HEK293T (cell line): ENCODE measurements at regions not wholly inside any gene's neighbourhood (a gene's known extent, or its start where the extent isn't known, plus 50 kb on each side); places are given as distances from the start of the nearest gene placed in this dataset.

Experiments
- CTCF ChIA-PET: fragments of 350-600 bp; formaldehyde crosslinking; extraction: SDS; loops from one replicate; lab custom pipeline; 2021; ENCODE audit warnings: antibody characterized with exemption, inconsistent platforms; lab: Yijun Ruan, JAX
- POLR2A ChIA-PET: fragments of 350-600 bp; formaldehyde crosslinking; extraction: SDS; loops from one replicate; lab custom pipeline; 2020; ENCODE audit warnings: antibody characterized with exemption, inconsistent platforms; lab: Yijun Ruan, JAX
- DNase-seq: peaks from one replicate; pipeline ENCODE4 v3.0.0; 2012; ENCODE audit warnings: mixed read lengths; ENCODE audit errors: extremely low spot score
- ARNT ChIP-seq: fragments of 450-650 bp; IDR thresholded peaks from 2 replicates; pipeline ENCODE4 v1.6.1; 2017; ENCODE audit warnings: mild to moderate bottlenecking
- BHLHE40 ChIP-seq: fragments of 450-650 bp; IDR thresholded peaks from 2 replicates; pipeline ENCODE4 v1.6.1; 2016; ENCODE audit warnings: mild to moderate bottlenecking, moderate library complexity, borderline replicate concordance
- CTBP1 ChIP-seq: fragments of 450-650 bp; IDR thresholded peaks from 2 replicates; pipeline ENCODE4 v1.6.1; 2016; ENCODE audit warnings: borderline replicate concordance
- ELF4 ChIP-seq: fragments of 450-650 bp; IDR thresholded peaks from 2 replicates; pipeline ENCODE4 v1.6.1; 2017; ENCODE audit warnings: antibody characterized with exemption
- FOXA1 ChIP-seq: fragments of 450-650 bp; IDR thresholded peaks from 2 replicates; pipeline ENCODE4 v1.6.1; 2016; ENCODE audit warnings: mild to moderate bottlenecking
- FOXK2 ChIP-seq: fragments of 450-650 bp; IDR thresholded peaks from 2 replicates; pipeline ENCODE4 v1.6.1; 2016; ENCODE audit warnings: mild to moderate bottlenecking
- FOXM1 ChIP-seq: fragments of 450-650 bp; IDR thresholded peaks from 2 replicates; pipeline ENCODE4 v1.6.1; 2017; ENCODE audit warnings: mild to moderate bottlenecking, borderline replicate concordance
- HDGF ChIP-seq: fragments of 450-650 bp; IDR thresholded peaks from 2 replicates; pipeline ENCODE4 v1.6.1; 2017; ENCODE audit warnings: antibody characterized with exemption, borderline replicate concordance
- L3MBTL2 ChIP-seq: fragments of 450-650 bp; conservative IDR thresholded peaks from 2 replicates; pipeline ENCODE4 v1.6.1; 2016; ENCODE audit warnings: mild to moderate bottlenecking
- LEF1 ChIP-seq: fragments of 450-650 bp; IDR thresholded peaks from 2 replicates; pipeline ENCODE4 v1.6.1; 2017; ENCODE audit warnings: mild to moderate bottlenecking, borderline replicate concordance
- NFRKB ChIP-seq: fragments of 450-650 bp; IDR thresholded peaks from 2 replicates; pipeline ENCODE4 v1.6.1; 2016; ENCODE audit warnings: mild to moderate bottlenecking, moderate library complexity
- PKNOX1 ChIP-seq: fragments of 450-650 bp; IDR thresholded peaks from 2 replicates; pipeline ENCODE4 v1.6.1; 2016
- SP1 ChIP-seq: fragments of 450-650 bp; IDR thresholded peaks from 2 replicates; pipeline ENCODE4 v1.6.1; 2017
- SUZ12 ChIP-seq: fragments of 450-650 bp; IDR thresholded peaks from 2 replicates; pipeline ENCODE4 v1.6.1; 2016; ENCODE audit warnings: mild to moderate bottlenecking
- TARDBP ChIP-seq: fragments of 450-650 bp; IDR thresholded peaks from 2 replicates; pipeline ENCODE4 v1.6.1; 2016
- ZNF384 ChIP-seq: fragments of 450-650 bp; IDR thresholded peaks from 2 replicates; pipeline ENCODE4 v1.6.1; 2016

DNA sequence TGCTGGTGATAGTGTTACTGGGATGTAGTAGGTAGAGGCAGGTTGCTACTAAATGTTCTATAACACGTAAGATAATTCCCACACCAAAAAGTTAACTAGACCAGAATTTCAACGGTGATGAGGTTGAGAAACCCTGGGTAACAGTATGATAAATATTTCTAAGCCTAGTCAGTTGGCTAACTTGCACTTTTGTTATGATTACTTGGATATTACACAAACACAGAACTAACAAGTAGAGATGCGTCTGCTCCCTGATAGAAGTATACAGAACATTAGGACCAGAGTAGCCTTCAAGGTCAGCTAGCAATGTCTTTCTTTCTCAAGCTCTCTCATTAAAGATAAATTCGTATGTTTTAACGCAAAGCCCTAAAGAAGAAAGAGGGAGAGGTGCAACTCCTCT is 86.2 kb upstream of the FZD8 start:
- no peak for TF ChIP-seq PKNOX1
- TF ChIP-seq LEF1: no peak
- no peak for TF ChIP-seq FOXM1
- no peak for TF ChIP-seq NFRKB
- no peak for TF ChIP-seq SP1
- TF ChIP-seq ARNT: no peak
- TF ChIP-seq FOXK2: no peak
- TF ChIP-seq CTBP1: no peak
- TF ChIP-seq FOXA1: no peak
- TF ChIP-seq HDGF: no peak
- ChIA-PET POLR2A (interaction anchor here (0.6 kb wide), 1 partner anchor 1033 kb away, joined by 3 read pairs; no protein-coding TSS in a partner anchor), CTCF (no interaction called here)
- no peak for DNase-seq

GRCh38 chr10:35726846-35727245 is 84.8 kb upstream of the FZD8 start:
- no peak for TF ChIP-seq TARDBP
- no peak for TF ChIP-seq FOXK2
- TF ChIP-seq BHLHE40: no peak
- no peak for TF ChIP-seq ELF4
- no peak for TF ChIP-seq SP1
- no peak for TF ChIP-seq LEF1
- no peak for TF ChIP-seq NFRKB
- no peak for TF ChIP-seq ARNT
- no peak for TF ChIP-seq HDGF
- no peak for TF ChIP-seq SUZ12
- TF ChIP-seq CTBP1: no peak
- TF ChIP-seq FOXA1: no peak
- TF ChIP-seq L3MBTL2: no peak
- no peak for TF ChIP-seq ZNF384
- no peak for TF ChIP-seq FOXM1
- TF ChIP-seq PKNOX1: no peak
- CTCF ChIA-PET: no interaction called here
- POLR2A ChIA-PET: no interaction called here
- no peak for DNase-seq

GRCh38 chr10:35723992-35724391 is 81.9 kb upstream of the FZD8 start:
- ChIA-PET CTCF (no interaction called here), POLR2A (no interaction called here)
- TF ChIP-seq HDGF (no peak), L3MBTL2 (no peak), PKNOX1 (no peak), NFRKB (no peak), SUZ12 (no peak), LEF1 (no peak), ZNF384 (no peak), SP1 (no peak), ARNT (no peak), CTBP1 (no peak), ELF4 (no peak), BHLHE40 (no peak), FOXM1 (no peak), FOXK2 (no peak), TARDBP (no peak)
- no peak for DNase-seq

DNA sequence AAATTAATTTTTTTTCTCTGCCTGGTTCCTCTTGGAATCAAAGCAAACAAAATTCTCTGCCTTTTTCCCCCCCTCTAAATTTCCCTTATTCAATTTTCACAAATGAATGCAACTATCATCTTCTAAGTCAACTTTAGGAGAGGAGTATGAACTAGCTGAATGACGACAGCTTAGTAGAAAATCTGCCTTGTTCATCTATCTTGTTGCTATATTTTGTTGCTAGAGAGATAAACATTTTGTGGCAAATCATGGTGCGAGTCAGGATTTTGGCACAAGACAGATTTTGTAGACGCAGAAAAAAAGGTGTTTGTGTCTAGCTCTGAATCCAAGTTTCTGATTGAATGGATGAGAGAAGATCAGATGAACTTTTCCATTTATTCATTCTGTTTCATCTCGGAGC is 81.0 kb upstream of the FZD8 start:
- no peak for TF ChIP-seq FOXA1
- no peak for TF ChIP-seq ZNF384
- no peak for TF ChIP-seq BHLHE40
- TF ChIP-seq ARNT: no peak
- TF ChIP-seq NFRKB: no peak
- TF ChIP-seq SP1: no peak
- no peak for TF ChIP-seq L3MBTL2
- TF ChIP-seq CTBP1: no peak
- no peak for TF ChIP-seq FOXM1
- TF ChIP-seq ELF4: no peak
- no peak for TF ChIP-seq HDGF
- TF ChIP-seq SUZ12: no peak
- no peak for TF ChIP-seq LEF1
- ChIA-PET POLR2A (no interaction called here), CTCF (no interaction called here)
- no peak for DNase-seq

GRCh38 chr10:35722636-35723035 is 80.5 kb upstream of the FZD8 start:
- CTCF ChIA-PET: no interaction called here
- TF ChIP-seq ARNT (no peak), ZNF384 (no peak), NFRKB (no peak), FOXA1 (no peak), SUZ12 (no peak), PKNOX1 (no peak), TARDBP (no peak), L3MBTL2 (no peak), LEF1 (no peak), FOXM1 (no peak), FOXK2 (no peak), SP1 (no peak), CTBP1 (no peak), BHLHE40 (no peak), ELF4 (no peak), HDGF (no peak)
- no peak for DNase-seq
- POLR2A ChIA-PET: no interaction called here

DNA sequence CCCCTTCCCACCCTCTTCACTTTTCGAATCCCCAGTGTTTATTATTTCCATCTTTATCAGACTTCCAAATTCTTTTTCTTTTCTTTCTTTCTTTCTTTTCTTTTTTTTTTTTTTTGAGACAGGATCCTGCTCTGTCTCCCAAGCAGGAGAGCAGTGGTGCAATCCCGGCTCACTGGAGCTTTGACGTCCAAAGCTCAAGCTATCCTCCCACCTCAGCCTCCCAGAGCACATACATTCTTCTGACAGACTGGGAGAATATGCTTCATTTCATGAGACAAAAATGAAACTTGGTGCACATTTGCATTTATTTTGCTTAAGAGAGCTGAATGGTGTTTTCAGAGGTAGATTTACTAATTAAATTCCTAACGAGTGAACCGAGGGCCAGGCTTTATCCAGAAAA is 80.1 kb upstream of the FZD8 start:
- TF ChIP-seq ARNT (no peak), PKNOX1 (no peak), HDGF (no peak)
- ChIA-PET POLR2A (no interaction called here), CTCF (interaction anchor here (0.5 kb wide), 1 partner anchor 500 kb away, joined by 3 read pairs; no protein-coding TSS in a partner anchor)
- DNase-seq: no peak
